A549 (cell line): ENCODE measurements at regions not wholly inside any gene's neighbourhood (a gene's known extent, or its start where the extent isn't known, plus 50 kb on each side); places are given as distances from the start of the nearest gene placed in this dataset.
"Not testable (repeated sequence)": the region's sequence is repeated elsewhere in the genome, so short reads cannot be mapped to it uniquely, and the experiment has no call there.

ENCODE experiments used
- CEBPB ChIP-seq, 2 experiments: fragments of >200 bp in 1 of 2; sonication (Bioruptor Twin) in 1 of 2; formaldehyde crosslinking in 1 of 2; IDR thresholded peaks; 2 replicates each; pipeline ENCODE4 v1.6.1; 2012 to 2016
- CTCF ChIP-seq: fragments of >200 bp; sonication (Bioruptor Twin); formaldehyde crosslinking; IDR thresholded peaks from 3 replicates; pipeline ENCODE4 v1.5.1; 2016
- E2F6 ChIP-seq: IDR thresholded peaks from 2 replicates; pipeline ENCODE4 v1.6.1; 2012; ENCODE audit warnings: low read depth, borderline replicate concordance
- EP300 ChIP-seq, 2 experiments: fragments of >200 bp; sonication (Bioruptor Twin); formaldehyde crosslinking; IDR thresholded peaks; 2 replicates in 1 of 2; 3 replicates in 1 of 2; pipeline ENCODE4 v1.6.1; 2016 to 2017
- JUNB ChIP-seq: fragments of >200 bp; sonication (Bioruptor Twin); formaldehyde crosslinking; IDR thresholded peaks from 2 replicates; pipeline ENCODE4 v1.6.1; 2016
- NPAS2 ChIP-seq: fragments of 250-450 bp; sonication (Bioruptor Pico); IDR thresholded peaks from 2 replicates; pipeline ENCODE4 v1.8.0; 2022; ENCODE audit warnings: mild to moderate bottlenecking, moderate library complexity, borderline replicate concordance
- POLR2A ChIP-seq: IDR thresholded peaks from 2 replicates; pipeline ENCODE4 v1.6.1; 2012; ENCODE audit warnings: mild to moderate bottlenecking, low read length
- RAD21 ChIP-seq, 2 experiments: fragments of >200 bp in 1 of 2; sonication (Bioruptor Twin) in 1 of 2; formaldehyde crosslinking in 1 of 2; IDR thresholded peaks in 1 of 2; conservative IDR thresholded peaks in 1 of 2; 2 replicates in 1 of 2; 3 replicates in 1 of 2; pipeline ENCODE4 v1.6.1; 2012 to 2018; ENCODE audit warnings: inconsistent platforms in 1 of 2
- RARB ChIP-seq: fragments of 250-450 bp; sonication (Bioruptor Pico); IDR thresholded peaks from 2 replicates; pipeline ENCODE4 v1.8.0; 2021; ENCODE audit warnings: mild to moderate bottlenecking, moderate library complexity
- SMC3 ChIP-seq: fragments of >200 bp; sonication (Bioruptor Twin); formaldehyde crosslinking; IDR thresholded peaks from 3 replicates; pipeline ENCODE4 v1.6.1; 2018; ENCODE audit warnings: inconsistent platforms
- USF2 ChIP-seq: fragments of 450-650 bp; IDR thresholded peaks from 2 replicates; pipeline ENCODE4 v1.6.1; 2014; ENCODE audit warnings: antibody characterized with exemption
- ZSCAN20 ChIP-seq: fragments of 250-450 bp; sonication (Bioruptor Pico); IDR thresholded peaks from 2 replicates; pipeline ENCODE4 v1.8.0; 2022; ENCODE audit warnings: mild to moderate bottlenecking, moderate library complexity

- TF ChIP-seq NPAS2 (CRISPR knock-in tag); SMC3; CTCF; JUNB; EP300 (IDR thresholded peaks at IDR 0.05); USF2; CEBPB (IDR thresholded peaks at IDR 0.05); ZSCAN20 (CRISPR knock-in tag); RAD21 (conservative IDR thresholded peaks at IDR 0.05 in 1 of 2, IDR thresholded peaks at IDR 0.05 in 1 of 2); POLR2A; E2F6; RARB (CRISPR knock-in tag): not testable (repeated sequence)
Measured at GRCh38 chr7:73148570-73148969, 62.7 kb upstream of the SPDYE9 start.
